WTC11 (cell line): ENCODE measurements at regions not wholly inside any gene's neighbourhood (a gene's known extent, or its start where the extent isn't known, plus 50 kb on each side); places are given as distances from the start of the nearest gene placed in this dataset.

Experiments
- CREB1 ChIP-seq: sonication (generic); formaldehyde crosslinking; IDR thresholded peaks from 2 replicates; pipeline ENCODE4 v1.8.0; 2023; ENCODE audit warnings: mild to moderate bottlenecking, missing genetic modification reagents
- CREM ChIP-seq: sonication (generic); formaldehyde crosslinking; IDR thresholded peaks from 2 replicates; pipeline ENCODE4 v1.8.1; 2022; ENCODE audit warnings: mild to moderate bottlenecking, missing genetic modification reagents, moderate library complexity
- FOXJ3 ChIP-seq: sonication (generic); formaldehyde crosslinking; IDR thresholded peaks from 2 replicates; pipeline ENCODE4 v1.9.0; 2021; ENCODE audit warnings: missing genetic modification reagents, mild to moderate bottlenecking, borderline replicate concordance
- FOXP1 ChIP-seq: sonication (generic); formaldehyde crosslinking; IDR thresholded peaks from 2 replicates; pipeline ENCODE4 v1.8.0; 2022; ENCODE audit warnings: missing genetic modification reagents, mild to moderate bottlenecking, moderate library complexity, borderline replicate concordance
- GABPB1 ChIP-seq: sonication (generic); formaldehyde crosslinking; IDR thresholded peaks from 2 replicates; pipeline ENCODE4 v1.8.1; 2023; ENCODE audit warnings: mild to moderate bottlenecking, missing genetic modification reagents
- JUN ChIP-seq: sonication (generic); formaldehyde crosslinking; IDR thresholded peaks from 2 replicates; pipeline ENCODE4 v1.8.0; 2023; ENCODE audit warnings: mild to moderate bottlenecking, missing genetic modification reagents
- RORB ChIP-seq: fragments of 250-450 bp; sonication (Bioruptor Pico); IDR thresholded peaks from 2 replicates; pipeline ENCODE4 v1.9.0; 2021; ENCODE audit warnings: mild to moderate bottlenecking
- USF2 ChIP-seq: sonication (generic); formaldehyde crosslinking; IDR thresholded peaks from 2 replicates; pipeline ENCODE4 v1.8.1; 2023; ENCODE audit warnings: mild to moderate bottlenecking, missing genetic modification reagents, moderate library complexity

DNA sequence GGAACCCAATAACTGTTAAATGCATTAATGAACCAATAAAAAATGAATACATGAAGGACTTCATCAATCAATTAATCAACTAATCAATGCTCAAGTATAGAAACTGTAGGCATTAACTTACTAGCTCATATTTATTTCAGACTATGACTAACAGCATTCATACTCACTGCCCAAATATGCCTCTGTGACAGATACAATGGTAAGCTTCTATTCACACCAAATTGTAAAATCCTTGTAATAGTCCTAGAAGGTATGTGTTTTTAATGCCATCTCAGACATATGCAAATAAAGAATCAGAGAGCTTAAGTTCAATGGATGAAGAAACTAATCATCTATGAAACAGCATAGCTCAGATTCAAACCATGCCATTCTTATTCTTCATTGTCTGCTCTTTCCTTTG lies 1253.6 kb upstream of the TENM4 start:
- TF ChIP-seq CREM (CRISPR knock-in tag) (no peak), USF2 (CRISPR knock-in tag) (no peak), CREB1 (CRISPR knock-in tag) (no peak), RORB (CRISPR knock-in tag) (no peak), JUN (CRISPR knock-in tag) (no peak), FOXJ3 (CRISPR knock-in tag) (no peak), GABPB1 (no peak), FOXP1 (CRISPR knock-in tag) (no peak)
